ENCODE measurements at regions not wholly inside any gene's neighbourhood (a gene's known extent, or its start where the extent isn't known, plus 50 kb on each side); places are given as distances from the start of the nearest gene placed in this dataset.

DNA sequence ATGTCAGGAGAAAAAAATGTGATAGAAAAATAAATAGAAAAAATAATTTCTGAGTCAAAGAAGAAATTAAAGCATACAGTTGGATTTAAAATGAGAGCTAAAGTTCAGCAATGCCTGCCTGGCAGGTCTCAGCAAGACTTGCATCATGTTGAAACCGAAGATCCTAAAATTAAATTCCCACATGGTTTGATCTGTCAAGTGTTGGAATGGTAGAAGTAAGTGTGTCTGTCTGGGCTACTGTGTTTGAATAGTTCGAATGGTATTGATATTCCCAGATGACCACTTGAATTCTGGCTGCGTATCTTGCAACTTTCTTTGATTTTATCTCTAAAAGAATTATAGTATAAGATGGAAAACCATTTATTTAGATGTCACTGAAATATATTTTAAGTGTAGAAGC is 1349.6 kb downstream of the EPHA7 start:
- ATAC-seq (no peak), DNase-seq (no peak)
- Histone ChIP-seq H3K27me3 (ENCODE audit: low read depth) (no peaks in the 10 kb centered on the region), H3K4me3 (no peak overlapping the region), H3K36me3 (no peaks in the 10 kb centered on the region), H3K27ac (no peak overlapping the region), H3K9me3 (no peaks in the 10 kb centered on the region), H3K4me1 (no peaks in the 10 kb centered on the region)
- TF ChIP-seq, protein P1, sequence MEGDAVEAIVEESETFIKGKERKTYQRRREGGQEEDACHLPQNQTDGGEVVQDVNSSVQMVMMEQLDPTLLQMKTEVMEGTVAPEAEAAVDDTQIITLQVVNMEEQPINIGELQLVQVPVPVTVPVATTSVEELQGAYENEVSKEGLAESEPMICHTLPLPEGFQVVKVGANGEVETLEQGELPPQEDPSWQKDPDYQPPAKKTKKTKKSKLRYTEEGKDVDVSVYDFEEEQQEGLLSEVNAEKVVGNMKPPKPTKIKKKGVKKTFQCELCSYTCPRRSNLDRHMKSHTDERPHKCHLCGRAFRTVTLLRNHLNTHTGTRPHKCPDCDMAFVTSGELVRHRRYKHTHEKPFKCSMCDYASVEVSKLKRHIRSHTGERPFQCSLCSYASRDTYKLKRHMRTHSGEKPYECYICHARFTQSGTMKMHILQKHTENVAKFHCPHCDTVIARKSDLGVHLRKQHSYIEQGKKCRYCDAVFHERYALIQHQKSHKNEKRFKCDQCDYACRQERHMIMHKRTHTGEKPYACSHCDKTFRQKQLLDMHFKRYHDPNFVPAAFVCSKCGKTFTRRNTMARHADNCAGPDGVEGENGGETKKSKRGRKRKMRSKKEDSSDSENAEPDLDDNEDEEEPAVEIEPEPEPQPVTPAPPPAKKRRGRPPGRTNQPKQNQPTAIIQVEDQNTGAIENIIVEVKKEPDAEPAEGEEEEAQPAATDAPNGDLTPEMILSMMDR (IDR thresholded peaks at IDR 0.05) = no peak
- intact Hi-C loops (cut with DNase I) = no loop called here

DNA sequence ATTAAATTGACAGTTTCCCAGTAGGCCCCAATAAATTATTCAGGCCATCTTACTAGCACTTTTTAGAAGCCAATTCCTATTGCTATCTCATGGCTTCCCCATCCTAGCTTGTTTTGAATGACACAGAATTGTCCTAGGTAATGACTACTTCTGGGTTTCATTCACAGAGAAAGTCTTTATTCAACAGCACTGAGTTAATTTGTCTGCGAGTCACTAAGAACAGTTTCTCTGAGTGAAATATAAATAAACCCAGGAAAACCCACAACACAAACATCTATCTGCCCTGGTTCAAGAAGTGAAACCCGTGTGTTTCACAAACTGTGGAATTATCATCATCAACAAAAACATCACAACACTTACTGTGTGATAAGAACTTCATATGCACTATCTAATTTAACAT is 1366.8 kb downstream of the EPHA7 start:
- TF ChIP-seq, protein P1 (IDR thresholded peaks at IDR 0.05) = no peak
- Histone ChIP-seq H3K9me3 (no peaks in the 10 kb centered on the region), H3K4me3 (no peak overlapping the region), H3K4me1 (no peaks in the 10 kb centered on the region), H3K27me3 (ENCODE audit: low read depth) (no peaks in the 10 kb centered on the region), H3K36me3 (no peaks in the 10 kb centered on the region), H3K27ac (no peak overlapping the region)
- intact Hi-C loops (cut with DNase I) = no loop called here
- ATAC-seq (no peak), DNase-seq (no peak)

DNA sequence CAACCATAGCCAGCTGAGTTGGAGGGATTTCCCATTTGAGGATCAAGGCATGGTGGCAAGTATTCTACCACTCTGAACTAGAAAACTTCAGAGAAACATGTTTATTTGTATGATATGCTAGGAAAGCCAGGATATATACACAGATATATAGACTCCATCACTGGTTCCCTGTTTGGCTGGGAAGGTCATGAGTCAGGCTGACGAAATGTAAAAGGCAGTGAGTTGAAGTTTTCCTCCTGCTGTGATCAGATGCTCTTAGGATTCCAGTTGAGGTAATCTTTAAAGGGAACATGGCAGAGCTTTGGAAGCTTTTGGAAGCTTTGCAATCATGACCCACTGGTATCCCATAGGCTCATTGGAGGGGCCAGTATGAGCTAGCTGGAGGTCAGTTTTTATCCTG is 1369.1 kb downstream of the EPHA7 start:
- DNase-seq (no peak), ATAC-seq (no peak)
- Histone ChIP-seq H3K4me3 (no peak overlapping the region), H3K4me1 (no peaks in the 10 kb centered on the region), H3K36me3 (no peaks in the 10 kb centered on the region), H3K27me3 (ENCODE audit: low read depth) (no peaks in the 10 kb centered on the region), H3K27ac (no peak overlapping the region), H3K9me3 (no peaks in the 10 kb centered on the region)
- intact Hi-C loops (cut with DNase I) = no loop called here
- TF ChIP-seq, protein P1 (IDR thresholded peaks at IDR 0.05) = no peak

DNA sequence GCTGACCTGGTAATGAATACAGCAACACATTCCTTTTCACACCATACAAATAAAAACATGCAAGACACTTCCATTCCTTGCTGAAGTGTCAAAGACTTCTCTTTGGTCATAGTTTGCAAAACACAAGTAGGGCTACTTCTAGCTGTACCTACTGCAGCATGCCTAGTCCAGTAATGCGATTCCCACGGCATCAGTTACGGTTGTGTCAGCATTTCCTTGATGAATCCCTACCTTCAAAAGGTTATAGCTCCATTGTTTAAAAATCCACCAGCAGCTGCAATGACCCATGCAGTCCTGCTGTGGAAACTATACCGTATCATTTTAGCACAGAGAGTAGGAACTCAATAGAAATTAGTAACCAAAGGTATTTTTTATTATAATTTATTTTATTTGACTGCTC is 1371.5 kb downstream of the EPHA7 start:
- Histone ChIP-seq H3K36me3 (no peaks in the 10 kb centered on the region), H3K27me3 (ENCODE audit: low read depth) (no peaks in the 10 kb centered on the region), H3K27ac (no peak overlapping the region), H3K4me3 (no peak overlapping the region), H3K9me3 (no peaks in the 10 kb centered on the region), H3K4me1 (no peaks in the 10 kb centered on the region)
- TF ChIP-seq, protein P1 (IDR thresholded peaks at IDR 0.05) = no peak
- intact Hi-C loops (cut with DNase I) = no loop called here
- no peak for ATAC-seq
- DNase-seq = no peak

DNA sequence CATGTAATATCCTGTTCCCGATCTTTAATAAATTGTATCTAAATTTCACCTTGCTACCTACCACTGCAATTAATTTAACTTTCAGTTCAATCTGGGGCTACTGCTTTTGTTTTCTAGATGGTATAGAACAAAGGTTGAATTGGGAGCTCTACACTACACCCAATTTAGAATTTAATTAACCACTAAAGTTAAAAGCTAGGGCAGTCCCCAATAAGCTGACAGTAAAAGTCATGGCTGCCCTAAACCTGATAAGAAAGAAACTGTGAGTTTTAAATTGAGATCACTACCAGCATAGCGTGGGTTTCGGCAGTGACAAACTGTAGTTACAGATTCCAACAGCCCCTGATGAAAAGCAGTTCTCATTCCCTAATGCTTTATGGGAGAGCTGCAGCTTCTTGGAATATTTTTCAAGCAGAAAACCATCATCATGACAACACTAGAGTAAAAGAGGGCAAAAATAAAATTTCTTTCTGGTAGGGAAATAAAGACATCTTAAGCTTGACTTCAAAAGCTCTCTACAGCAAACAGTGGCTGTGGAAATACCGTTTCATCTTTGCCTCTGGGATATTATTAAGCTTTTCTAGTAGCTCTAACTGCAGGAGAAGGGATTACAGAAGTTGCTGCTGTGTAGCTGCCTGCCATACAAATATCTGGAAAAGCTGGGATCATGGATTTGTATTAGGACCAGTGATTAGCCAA is 1372.1 kb downstream of the EPHA7 start:
- TF ChIP-seq, protein P1 (IDR thresholded peaks at IDR 0.05) = no peak
- Histone ChIP-seq H3K27me3 (ENCODE audit: low read depth) (no peaks in the 10 kb centered on the region), H3K36me3 (no peaks in the 10 kb centered on the region), H3K4me3 (no peak overlapping the region), H3K27ac (no peak overlapping the region), H3K4me1 (no peaks in the 10 kb centered on the region), H3K9me3 (no peaks in the 10 kb centered on the region)
- DNase-seq = no peak
- intact Hi-C loops (cut with DNase I) = no loop called here
- ATAC-seq = no peak

Data from lower lobe of right lung (tissue), 2 donors.